B cell (primary cell): ENCODE measurements at regions not wholly inside any gene's neighbourhood (a gene's known extent, or its start where the extent isn't known, plus 50 kb on each side); places are given as distances from the start of the nearest gene placed in this dataset.
"Not testable (repeated sequence)": the region's sequence is repeated elsewhere in the genome, so short reads cannot be mapped to it uniquely, and the experiment has no call there.

ENCODE experiments used
- ATAC-seq: fragments of 200-7000 bp; cut with Tn5 transposase; one replicate; pipeline ENCODE4 v1.10.0; 2021; ENCODE audit warnings: low read depth, mild to moderate bottlenecking, moderate number of reproducible peaks, moderate library complexity
- CTCF ChIA-PET: fragments of 350-600 bp; sonication (Branson Sonifier 250); formaldehyde crosslinking; loops from one replicate; lab custom pipeline; 2021; ENCODE audit warnings: antibody characterized with exemption, inconsistent platforms; lab: Charles Lee
- POLR2A ChIA-PET: fragments of 350-600 bp; sonication (Branson Sonifier 250); formaldehyde crosslinking; loops from one replicate; lab custom pipeline; 2021; ENCODE audit warnings: antibody characterized with exemption; lab: Charles Lee
- DNase-seq: peaks from one replicate; pipeline ENCODE4 v3.0.0; 2013
- H2AFZ ChIP-seq: 2 replicates; pipeline ENCODE4 v1.6.1; 2012; ENCODE audit warnings: mild to moderate bottlenecking, low read depth, low read length; ENCODE audit not compliant: insufficient read depth, poor library complexity, severe bottlenecking
- H3K27ac ChIP-seq, 2 donors: 1 replicate in 1 of 2; 2 replicates in 1 of 2; pipeline ENCODE4 v1.5.1; 2012 to 2013; ENCODE audit warnings: low read length in 2 of 2, mild to moderate bottlenecking in 2 of 2, moderate library complexity in 1 of 2
- H3K27me3 ChIP-seq, 4 experiments: fragments of 200-600 bp in 1 of 4; sonication (generic) in 1 of 4; replicated peaks in 1 of 4; 1 replicate in 2 of 4; 2 replicates in 2 of 4; pipeline versions ENCODE4 v1.6.1 to v1.7.0; 2013 to 2016; ENCODE audit warnings: low read length in 3 of 4, mild to moderate bottlenecking in 2 of 4, mixed read lengths in 1 of 4, moderate library complexity in 1 of 4; ENCODE audit not compliant: insufficient read depth in 4 of 4, control insufficient read depth in 3 of 4; ENCODE audit errors: control extremely low read depth in 1 of 4
- H3K36me3 ChIP-seq, 2 experiments: replicated peaks in 1 of 2; 1 replicate in 1 of 2; 2 replicates in 1 of 2; pipeline versions ENCODE4 v1.6.1 to v1.7.1; 2013; ENCODE audit warnings: low read length in 1 of 2; ENCODE audit not compliant: insufficient read depth in 2 of 2, control insufficient read depth in 1 of 2; ENCODE audit errors: control extremely low read depth in 1 of 2, extremely low read depth in 1 of 2
- H3K4me1 ChIP-seq, 2 donors: fragments of 200-600 bp in 1 of 2; sonication (generic) in 1 of 2; 1 replicate in 1 of 2; 2 replicates in 1 of 2; pipeline versions ENCODE4 v1.5.1 to v1.6.1; 2013 to 2017; ENCODE audit warnings: low read length in 2 of 2; ENCODE audit not compliant: control insufficient read depth in 2 of 2, insufficient read depth in 2 of 2
- H3K4me2 ChIP-seq: replicated peaks from 2 replicates; pipeline ENCODE3; 2012; ENCODE audit warnings: mild to moderate bottlenecking, low read depth, low read length; ENCODE audit not compliant: poor library complexity, severe bottlenecking
- H3K4me3 ChIP-seq, 5 experiments: fragments of 200-600 bp in 1 of 5; sonication (generic) in 1 of 5; 1 replicate in 3 of 5; 2 replicates in 2 of 5; pipeline versions ENCODE4 v1.5.1 to v1.7.0; 2011 to 2016; ENCODE audit warnings: low read length in 4 of 5, mild to moderate bottlenecking in 4 of 5, low read depth in 2 of 5, control low read depth in 1 of 5, moderate library complexity in 1 of 5; ENCODE audit not compliant: insufficient read depth in 1 of 5; ENCODE audit errors: control extremely low read depth in 1 of 5, extremely low read depth in 1 of 5
- H3K79me2 ChIP-seq: fragments of 200-600 bp; sonication (generic); one replicate; pipeline ENCODE4 v1.6.0; 2016; ENCODE audit warnings: low read length; ENCODE audit not compliant: control insufficient read depth, insufficient read depth
- H3K9ac ChIP-seq: fragments of 200-600 bp; sonication (generic); 2 replicates; pipeline ENCODE4 v1.6.1; 2017; ENCODE audit warnings: mild to moderate bottlenecking, low read length, moderate library complexity
- H3K9me3 ChIP-seq, 3 donors: one replicate each; pipeline versions ENCODE4 v1.6.1 to v1.7.1; 2013; ENCODE audit warnings: low read length in 2 of 3; ENCODE audit not compliant: control insufficient read depth in 2 of 3, insufficient read depth in 1 of 3; ENCODE audit errors: control extremely low read depth in 1 of 3
- H4K20me1 ChIP-seq: 2 replicates; pipeline ENCODE4 v1.6.0; 2012; ENCODE audit warnings: mild to moderate bottlenecking, low read length; ENCODE audit not compliant: insufficient read depth, control insufficient read depth, poor library complexity, severe bottlenecking
- H3K27ac Mint-ChIP-seq: one replicate; pipeline ENCODE4 v1.8.0; 2021; ENCODE audit warnings: mixed read lengths
- H3K27me3 Mint-ChIP-seq: one replicate; pipeline ENCODE4 v1.8.0; 2021; ENCODE audit warnings: mixed read lengths
- H3K4me1 Mint-ChIP-seq: one replicate; pipeline ENCODE4 v1.8.0; 2021; ENCODE audit warnings: mixed read lengths
- H3K4me3 Mint-ChIP-seq: one replicate; pipeline ENCODE4 v1.8.0; 2021; ENCODE audit warnings: mixed read lengths
- H3K9me3 Mint-ChIP-seq: one replicate; pipeline ENCODE4 v1.8.0; 2022; ENCODE audit warnings: mixed read lengths; ENCODE audit not compliant: insufficient read depth
- CTCF ChIP-seq: fragments of 200-600 bp; IDR thresholded peaks from one replicate; pipeline ENCODE4 v1.8.0; 2022; ENCODE audit warnings: antibody characterized with exemption, mild to moderate bottlenecking
- EZH2 ChIP-seq: IDR thresholded peaks from 2 replicates; pipeline ENCODE4 v1.6.1; 2012; ENCODE audit warnings: borderline replicate concordance, low read depth, mild to moderate bottlenecking, moderate library complexity, low read length; ENCODE audit not compliant: insufficient read depth, poor library complexity, severe bottlenecking
- WGBS: methylation state at CpG from one replicate; pipeline ENCODE4 v1.1.5; 2013; ENCODE audit warnings: missing lambda C conversion rate; ENCODE audit not compliant: insufficient coverage; 5-methylcytosine and 5-hydroxymethylcytosine counted together
- intact Hi-C: fragments of 100-400 bp; cut with micrococcal nuclease; formaldehyde crosslinking; loops from one replicate; pipeline ENCODE4 v1.10.0; 2022

- intact Hi-C loops, result no loop called here
These were observed 91.1 kb upstream of the SP4 start for GRCh38 chr7:21336743-21337142.

GRCh38 chr7:21338728-21339164 lies 89.1 kb upstream of the SP4 start:
- Histone ChIP-seq H3K9ac (no peak overlapping the region), H3K36me3 (no peaks in the 10 kb centered on the region), H2AFZ (peak overlapping the region; percentile 23), H3K4me3 (no peak overlapping the region), H3K27me3 (no peaks in the 10 kb centered on the region), H3K9me3 (no peaks in the 10 kb centered on the region), H3K4me2 (no peak overlapping the region), H3K4me1 (no peaks in the 10 kb centered on the region), H3K79me2 (no peaks in the 10 kb centered on the region), H3K27ac (no peak overlapping the region), H4K20me1 (no peaks in the 10 kb centered on the region)
- ATAC-seq (no peak), DNase-seq (no peak)
- Mint-ChIP-seq H3K4me3 (no peak overlapping the region), H3K4me1 (peaks cover 14% of the 10 kb centered on the region), H3K9me3 (no peaks in the 10 kb centered on the region), H3K27ac (no peak overlapping the region), H3K27me3 (no peaks in the 10 kb centered on the region)
- ChIA-PET CTCF (interaction anchor here (0.6 to 0.8 kb wide), 2 partner anchors 16 to 195 kb away, joined by 3 read pairs; no protein-coding TSS in a partner anchor), POLR2A (interaction anchor here (1.0 kb wide), 1 partner anchor 14 kb away, joined by 3 read pairs; no protein-coding TSS in a partner anchor)
- WGBS, result 100% methylated on average over 1 of the region's 4 CpGs
- intact Hi-C loops, result no loop called here
- TF ChIP-seq CTCF (no peak), EZH2 (no peak)

More at GRCh38 chr7:21336743-21337142, 91.1 kb upstream of the SP4 start:
- no peak for TF ChIP-seq CTCF
- TF ChIP-seq EZH2, result no peak
- no peaks in the 10 kb centered on the region for H3K27me3 ChIP-seq
- DNase-seq, result no peak
- no peaks in the 10 kb centered on the region for H3K9me3 ChIP-seq
- H3K4me1 Mint-ChIP-seq, result peaks cover 14% of the 10 kb centered on the region
- H3K27ac Mint-ChIP-seq, result peak overlapping the region; percentile 6
- 100% methylated on average over 1 of the region's 7 CpGs for WGBS
- ChIA-PET POLR2A (no interaction called here), CTCF (interaction anchor here (1.7 kb wide), 1 partner anchor 75 kb away, joined by 4 read pairs; no protein-coding TSS in a partner anchor)
- H3K4me2 ChIP-seq, result no peak overlapping the region
- H3K4me3 Mint-ChIP-seq, result no peak overlapping the region
- H3K9ac ChIP-seq, result no peak overlapping the region
- H4K20me1 ChIP-seq, result no peaks in the 10 kb centered on the region
- H3K36me3 ChIP-seq, result no peaks in the 10 kb centered on the region
- no peak overlapping the region for H3K4me3 ChIP-seq
- no peaks in the 10 kb centered on the region for H3K9me3 Mint-ChIP-seq
- H3K4me1 ChIP-seq, result no peaks in the 10 kb centered on the region
- no peak overlapping the region for H3K27ac ChIP-seq
- H3K79me2 ChIP-seq, result no peaks in the 10 kb centered on the region
- peak overlapping the region; percentile 18 for H2AFZ ChIP-seq
- H3K27me3 Mint-ChIP-seq, result no peaks in the 10 kb centered on the region
- ATAC-seq, result no peak

GRCh38 chr7:21344900-21345299 lies 83.0 kb upstream of the SP4 start:
- ATAC-seq, H3K4me3 Mint-ChIP-seq, H3K36me3 ChIP-seq, H3K27ac ChIP-seq, H3K4me1 ChIP-seq, H3K9ac ChIP-seq, DNase-seq, H3K4me3 ChIP-seq, H3K27ac Mint-ChIP-seq, H3K4me2 ChIP-seq, POLR2A ChIA-PET, intact Hi-C loops, H3K27me3 ChIP-seq, CTCF ChIA-PET, H3K27me3 Mint-ChIP-seq, H3K4me1 Mint-ChIP-seq, H3K9me3 Mint-ChIP-seq, H2AFZ ChIP-seq, H4K20me1 ChIP-seq, H3K79me2 ChIP-seq, H3K9me3 ChIP-seq: not testable (repeated sequence)
- 100% methylated on average over 2 of the region's 7 CpGs for WGBS
